ENCODE measurements at regions not wholly inside any gene's neighbourhood (a gene's known extent, or its start where the extent isn't known, plus 50 kb on each side); places are given as distances from the start of the nearest gene placed in this dataset.

DNA sequence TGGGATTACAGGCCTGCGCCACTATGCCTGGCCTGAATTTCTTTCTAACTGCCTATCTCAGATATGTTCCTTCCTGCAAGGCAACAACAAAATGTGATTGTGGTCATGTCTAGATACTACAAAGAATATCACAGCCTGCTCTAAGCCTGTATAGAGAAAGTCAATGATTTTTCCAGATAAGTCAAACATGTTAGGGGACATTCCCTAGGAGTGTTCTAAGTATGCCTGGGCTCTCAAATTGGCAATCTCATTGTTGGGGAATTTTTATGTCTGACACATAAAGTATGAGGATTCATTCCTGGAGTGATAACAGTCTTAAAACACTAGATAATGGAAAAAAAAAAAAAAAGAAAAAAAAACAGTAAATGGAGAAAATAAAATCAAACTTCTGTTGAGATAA, 406.1 kb downstream of the GATA3 start:
- TF ChIP-seq POLR2A (IDR thresholded peaks at IDR 0.05; ENCODE audit: low read depth, low read length) (no peak), POLR2AphosphoS5 (IDR thresholded peaks at IDR 0.05; ENCODE audit: low read depth, low read length) (no peak)
